GM12892 (cell line): ENCODE measurements at regions not wholly inside any gene's neighbourhood (a gene's known extent, or its start where the extent isn't known, plus 50 kb on each side); places are given as distances from the start of the nearest gene placed in this dataset.

Experiments used
- POLR2A ChIP-seq: IDR thresholded peaks from 2 replicates; pipeline ENCODE4 v1.6.1; 2011; ENCODE audit warnings: low read depth, low read length, control low read depth
- POLR2AphosphoS5 ChIP-seq: IDR thresholded peaks from 2 replicates; pipeline ENCODE4 v1.6.1; 2011; ENCODE audit warnings: low read depth, low read length, control low read depth
- TAF1 ChIP-seq: IDR thresholded peaks from 2 replicates; pipeline ENCODE4 v1.6.1; 2011; ENCODE audit warnings: low read depth, mild to moderate bottlenecking, control low read depth, low read length, borderline replicate concordance

DNA sequence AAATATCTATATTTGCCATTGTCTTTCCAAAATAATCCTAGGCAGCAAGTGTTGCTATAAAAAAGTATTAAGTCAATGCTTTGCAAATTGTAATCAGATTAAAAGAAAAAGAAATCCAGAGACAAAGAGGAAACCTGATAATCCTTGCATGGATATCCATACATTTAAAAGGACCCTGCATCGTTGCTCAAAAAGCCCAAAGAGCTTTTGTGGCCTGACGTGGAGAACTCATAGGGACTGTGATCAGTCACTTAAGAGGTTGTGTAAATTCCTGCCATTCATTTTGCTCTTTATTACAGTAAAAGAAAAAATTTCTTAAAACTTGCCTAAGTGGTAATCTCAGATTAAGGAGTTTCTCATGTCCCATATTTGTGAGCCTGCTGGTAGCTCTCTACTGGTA, 392.6 kb downstream of the C12orf75 start:
- TF ChIP-seq POLR2A = no peak
- TF ChIP-seq TAF1 = no peak
- no peak for TF ChIP-seq POLR2AphosphoS5
